NCI-H187 treated with DMSO at 0.1 percent for 48 hours (cell line): ENCODE measurements at regions not wholly inside any gene's neighbourhood (a gene's known extent, or its start where the extent isn't known, plus 50 kb on each side); places are given as distances from the start of the nearest gene placed in this dataset.
"Not testable (repeated sequence)": the region's sequence is repeated elsewhere in the genome, so short reads cannot be mapped to it uniquely, and the experiment has no call there.

Source experiments
- DNase-seq: peaks from one replicate; lab custom pipeline; 2025; lab: John Stamatoyannopoulos, UW

DNA sequence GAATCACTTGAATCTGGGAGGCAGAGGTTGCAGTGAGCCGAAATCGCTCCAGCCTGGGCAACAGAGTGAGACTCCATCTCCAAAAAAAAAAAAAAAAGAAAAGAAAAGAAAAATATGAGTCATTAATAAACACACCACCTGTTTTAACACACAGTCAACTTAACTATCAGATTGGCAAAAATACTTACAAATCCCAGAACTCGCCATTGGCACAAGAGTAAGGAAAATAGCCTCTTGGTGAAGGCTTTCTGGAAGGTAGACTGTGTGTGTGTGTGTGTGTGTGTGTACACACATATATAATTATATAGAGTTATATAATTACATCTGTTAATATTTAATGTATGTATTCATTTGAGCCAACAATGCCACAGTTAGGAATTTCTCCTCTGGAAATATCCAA, 63.7 kb upstream of the UXS1 start:
- DNase-seq = no peak

DNA sequence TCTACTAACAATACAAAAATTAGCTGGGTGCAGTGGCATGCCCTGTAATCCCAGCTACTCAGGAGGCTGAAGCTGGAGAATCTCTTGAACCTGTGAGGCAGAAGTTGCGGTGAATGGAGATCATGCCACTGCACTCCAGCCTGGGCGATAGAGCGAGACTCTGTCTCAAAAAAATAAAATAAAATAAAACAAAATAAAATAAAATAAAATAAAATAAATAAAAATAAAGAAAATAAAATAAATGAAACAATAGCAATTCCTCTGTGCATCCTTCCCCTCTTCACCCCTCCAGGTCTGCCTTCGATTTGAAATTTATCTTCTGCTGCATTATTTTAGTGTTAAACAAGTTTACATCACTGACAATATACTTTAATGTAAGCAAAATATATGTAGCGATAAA, 63.0 kb upstream of the UXS1 start:
- no peak for DNase-seq

DNA sequence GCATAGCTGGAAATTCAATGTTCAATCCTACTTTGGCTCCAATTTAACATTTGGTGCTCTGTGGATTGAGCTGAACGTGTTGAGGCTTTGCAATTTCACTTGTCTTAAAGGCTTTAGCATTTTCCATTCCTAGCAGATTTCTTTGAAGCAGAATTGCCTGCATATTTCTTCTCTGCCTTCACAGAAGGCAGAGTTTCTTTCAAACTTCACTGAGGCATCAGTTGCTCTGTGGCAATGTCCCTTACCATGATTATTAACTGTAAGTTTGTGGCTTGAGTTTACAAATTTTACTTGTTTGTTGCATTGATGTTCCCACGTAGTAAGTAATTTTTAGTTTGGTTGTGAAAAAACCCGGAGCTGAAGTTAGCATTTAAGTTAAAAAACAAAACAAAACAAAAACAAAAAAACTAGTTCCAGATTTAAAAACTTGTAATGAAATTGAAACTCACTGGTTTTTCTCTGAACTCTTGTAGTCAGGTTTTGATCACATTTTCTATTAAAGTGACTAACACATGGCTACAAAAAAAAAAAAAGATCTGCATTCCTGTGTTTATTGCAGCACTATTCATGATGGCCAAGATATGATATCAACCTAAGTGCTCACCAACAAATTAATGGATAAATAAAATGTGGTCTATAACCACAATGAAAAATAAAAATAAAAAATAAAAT, 55.2 kb upstream of the UXS1 start:
- not testable (repeated sequence) for DNase-seq

DNA sequence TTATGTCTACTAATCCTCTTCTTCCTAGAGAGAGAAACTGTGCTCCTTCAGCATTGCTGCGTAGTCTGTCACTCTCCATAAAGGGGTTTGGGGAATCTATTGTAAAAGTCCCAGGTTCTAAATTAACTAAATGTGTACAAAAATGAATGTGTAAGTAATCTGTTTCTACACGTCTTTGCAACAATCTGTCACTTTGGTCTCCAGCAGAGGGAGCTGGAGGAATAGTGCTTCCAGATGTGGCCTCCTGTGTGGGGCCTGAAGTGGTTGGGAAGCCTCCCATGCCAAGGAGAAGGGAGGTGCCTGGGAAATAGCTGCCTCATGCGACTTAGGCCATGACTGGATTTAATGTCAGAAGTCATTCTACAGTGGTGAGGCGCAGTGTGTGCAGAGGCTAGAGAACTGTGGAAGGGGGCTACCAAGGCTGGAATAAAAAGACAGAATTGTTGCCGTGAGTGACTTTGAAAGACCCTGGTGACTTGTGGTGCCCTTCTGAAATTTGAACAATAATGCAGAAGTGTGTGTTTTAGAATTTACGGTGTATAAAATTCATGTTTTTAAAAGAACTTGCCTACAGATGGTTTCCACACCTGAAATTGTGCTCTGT, 54.5 kb upstream of the UXS1 start:
- not testable (repeated sequence) for DNase-seq
